ENCODE measurements at regions not wholly inside any gene's neighbourhood (a gene's known extent, or its start where the extent isn't known, plus 50 kb on each side); places are given as distances from the start of the nearest gene placed in this dataset.
"Not testable (repeated sequence)": the region's sequence is repeated elsewhere in the genome, so short reads cannot be mapped to it uniquely, and the experiment has no call there.

GRCh38 chr14:43579671-43580070 is 927.4 kb downstream of the FSCB start:
- DNase-seq (ENCODE audit: low read depth in 2 of 2): no peak
- no peaks in the 10 kb centered on the region for H3K79me2 ChIP-seq (ENCODE audit: control insufficient read depth, insufficient read depth, low read length)
- H3K9me3 ChIP-seq (ENCODE audit: control insufficient read depth, insufficient read depth, low read depth, low read length): no peaks in the 10 kb centered on the region
- H4K20me1 ChIP-seq (ENCODE audit: control insufficient read depth, extremely low read depth, insufficient read depth, low read length): no peaks in the 10 kb centered on the region
- H3K27ac ChIP-seq (ENCODE audit: insufficient read depth, low read length): no peak overlapping the region
- H2AFZ ChIP-seq (ENCODE audit: low read length): no peak overlapping the region
- TF ChIP-seq CTCF (conservative IDR thresholded peaks at IDR 0.05 in 1 of 2, IDR thresholded peaks at IDR 0.05 in 1 of 2; ENCODE audit: low read depth in 1 of 2, low read length in 2 of 2): no peak
- no peak for TF ChIP-seq EZH2 (IDR thresholded peaks at IDR 0.05; ENCODE audit: low read length, missing control alignments)
- H3K4me2 ChIP-seq (ENCODE audit: extremely low read depth, insufficient read depth, low read length): no peak overlapping the region
- H3K27me3 ChIP-seq (ENCODE audit: control insufficient read depth, insufficient read depth, low read length): no peaks in the 10 kb centered on the region
- H3K9ac ChIP-seq (ENCODE audit: insufficient read depth, low read length): no peak overlapping the region
- H3K36me3 ChIP-seq (ENCODE audit: control insufficient read depth, insufficient read depth, low read length): no peaks in the 10 kb centered on the region
- H3K4me3 ChIP-seq (replicated peaks in 1 of 4; ENCODE audit: control extremely low read depth in 1 of 4, insufficient read depth in 1 of 4, low read depth in 3 of 4, low read length in 4 of 4): no peak overlapping the region
- H3K4me1 ChIP-seq (ENCODE audit: control insufficient read depth, extremely low read depth, insufficient read depth, low read length): no peaks in the 10 kb centered on the region

- DNase-seq (ENCODE audit: low read depth in 2 of 2): no peak
- no peak overlapping the region for H3K4me3 ChIP-seq (replicated peaks in 1 of 4; ENCODE audit: control extremely low read depth in 1 of 4, insufficient read depth in 1 of 4, low read depth in 3 of 4, low read length in 4 of 4)
- no peaks in the 10 kb centered on the region for H3K36me3 ChIP-seq (ENCODE audit: control insufficient read depth, insufficient read depth, low read length)
- H3K4me1 ChIP-seq (ENCODE audit: control insufficient read depth, extremely low read depth, insufficient read depth, low read length): no peaks in the 10 kb centered on the region
- no peak overlapping the region for H3K4me2 ChIP-seq (ENCODE audit: extremely low read depth, insufficient read depth, low read length)
- no peak for TF ChIP-seq EZH2 (IDR thresholded peaks at IDR 0.05; ENCODE audit: low read length, missing control alignments)
- no peak for TF ChIP-seq CTCF (conservative IDR thresholded peaks at IDR 0.05 in 1 of 2, IDR thresholded peaks at IDR 0.05 in 1 of 2; ENCODE audit: low read depth in 1 of 2, low read length in 2 of 2)
- no peaks in the 10 kb centered on the region for H3K9me3 ChIP-seq (ENCODE audit: control insufficient read depth, insufficient read depth, low read depth, low read length)
- H4K20me1 ChIP-seq (ENCODE audit: control insufficient read depth, extremely low read depth, insufficient read depth, low read length): no peaks in the 10 kb centered on the region
- H3K9ac ChIP-seq (ENCODE audit: insufficient read depth, low read length): no peak overlapping the region
- no peak overlapping the region for H3K27ac ChIP-seq (ENCODE audit: insufficient read depth, low read length)
- no peaks in the 10 kb centered on the region for H3K79me2 ChIP-seq (ENCODE audit: control insufficient read depth, insufficient read depth, low read length)
- no peak overlapping the region for H2AFZ ChIP-seq (ENCODE audit: low read length)
- no peaks in the 10 kb centered on the region for H3K27me3 ChIP-seq (ENCODE audit: control insufficient read depth, insufficient read depth, low read length)
These were observed 939.1 kb downstream of the FSCB start for GRCh38 chr14:43568022-43568421.

GRCh38 chr14:43548368-43548767 is 958.7 kb downstream of the FSCB start:
- H3K27me3 ChIP-seq (ENCODE audit: control insufficient read depth, insufficient read depth, low read length): no peaks in the 10 kb centered on the region
- no peaks in the 10 kb centered on the region for H3K9me3 ChIP-seq (ENCODE audit: control insufficient read depth, insufficient read depth, low read depth, low read length)
- H3K4me2 ChIP-seq (ENCODE audit: extremely low read depth, insufficient read depth, low read length): no peak overlapping the region
- H3K79me2 ChIP-seq (ENCODE audit: control insufficient read depth, insufficient read depth, low read length): no peaks in the 10 kb centered on the region
- TF ChIP-seq CTCF (conservative IDR thresholded peaks at IDR 0.05 in 1 of 2, IDR thresholded peaks at IDR 0.05 in 1 of 2; ENCODE audit: low read depth in 1 of 2, low read length in 2 of 2): no peak
- no peak for TF ChIP-seq EZH2 (IDR thresholded peaks at IDR 0.05; ENCODE audit: low read length, missing control alignments)
- no peak overlapping the region for H3K27ac ChIP-seq (ENCODE audit: insufficient read depth, low read length)
- H4K20me1 ChIP-seq (ENCODE audit: control insufficient read depth, extremely low read depth, insufficient read depth, low read length): no peaks in the 10 kb centered on the region
- no peak overlapping the region for H2AFZ ChIP-seq (ENCODE audit: low read length)
- H3K36me3 ChIP-seq (ENCODE audit: control insufficient read depth, insufficient read depth, low read length): no peaks in the 10 kb centered on the region
- H3K4me3 ChIP-seq (replicated peaks in 1 of 4; ENCODE audit: control extremely low read depth in 1 of 4, insufficient read depth in 1 of 4, low read depth in 3 of 4, low read length in 4 of 4): no peak overlapping the region
- H3K4me1 ChIP-seq (ENCODE audit: control insufficient read depth, extremely low read depth, insufficient read depth, low read length): no peaks in the 10 kb centered on the region
- no peak for DNase-seq (ENCODE audit: low read depth in 2 of 2)
- H3K9ac ChIP-seq (ENCODE audit: insufficient read depth, low read length): no peak overlapping the region

- not testable (repeated sequence) for H3K9me3 ChIP-seq (ENCODE audit: control insufficient read depth, insufficient read depth, low read depth, low read length); H3K27me3 ChIP-seq (ENCODE audit: control insufficient read depth, insufficient read depth, low read length); H3K4me3 ChIP-seq (replicated peaks in 1 of 4; ENCODE audit: control extremely low read depth in 1 of 4, insufficient read depth in 1 of 4, low read depth in 3 of 4, low read length in 4 of 4); H3K79me2 ChIP-seq (ENCODE audit: control insufficient read depth, insufficient read depth, low read length); H3K9ac ChIP-seq (ENCODE audit: insufficient read depth, low read length); H3K36me3 ChIP-seq (ENCODE audit: control insufficient read depth, insufficient read depth, low read length); H3K4me1 ChIP-seq (ENCODE audit: control insufficient read depth, extremely low read depth, insufficient read depth, low read length); H4K20me1 ChIP-seq (ENCODE audit: control insufficient read depth, extremely low read depth, insufficient read depth, low read length); H3K27ac ChIP-seq (ENCODE audit: insufficient read depth, low read length); H2AFZ ChIP-seq (ENCODE audit: low read length); DNase-seq (ENCODE audit: low read depth in 2 of 2); H3K4me2 ChIP-seq (ENCODE audit: extremely low read depth, insufficient read depth, low read length)
These were observed 959.5 kb downstream of the FSCB start for GRCh38 chr14:43547596-43547995.
